ENCODE measurements at regions not wholly inside any gene's neighbourhood (a gene's known extent, or its start where the extent isn't known, plus 50 kb on each side); places are given as distances from the start of the nearest gene placed in this dataset.

DNA sequence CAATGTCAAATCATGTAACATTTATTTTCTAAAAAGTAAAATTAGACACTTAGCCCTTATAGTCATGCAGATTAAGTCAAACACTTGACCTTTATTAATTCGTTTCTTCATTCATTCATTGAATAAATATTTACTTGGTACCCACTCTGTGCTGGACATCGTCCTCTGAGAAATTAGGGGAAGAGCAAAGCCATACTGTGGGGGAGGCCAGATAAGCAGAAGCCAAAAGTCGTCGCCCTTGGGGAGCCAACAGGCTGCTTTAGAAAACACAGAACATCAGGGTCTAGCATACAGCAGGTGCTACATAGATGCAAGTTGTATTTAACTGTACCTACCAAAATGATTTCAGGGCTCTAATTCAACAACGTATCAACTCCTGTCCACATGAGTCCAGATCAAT lies 66.1 kb upstream of the PROX1 start:
- DNase-seq (ENCODE audit: low spot score): no peak
- Histone ChIP-seq H3K4me3 (no peak overlapping the region), H3K27ac (no peak overlapping the region), H3K36me3 (replicated peaks; ENCODE audit: insufficient read depth, low read depth) (no peaks in the 10 kb centered on the region), H3K4me2 (no peak overlapping the region), H3K9me2 (replicated peaks; ENCODE audit: insufficient read depth) (no peaks in the 10 kb centered on the region), H2AFZ (no peak overlapping the region), H3K27me3 (no peaks in the 10 kb centered on the region), H3K9me3 (ENCODE audit: low read depth) (no peaks in the 10 kb centered on the region), H3K79me2 (no peaks in the 10 kb centered on the region), H4K20me1 (ENCODE audit: insufficient read depth, poor library complexity, severe bottlenecking) (no peaks in the 10 kb centered on the region), H3K4me1 (ENCODE audit: insufficient read depth) (no peaks in the 10 kb centered on the region)
- 81% methylated on average over 5 of the region's 5 CpGs for WGBS (ENCODE audit: low lambda C conversion rate, missing lambda C conversion rate)
- TF ChIP-seq EZH2 (IDR thresholded peaks at IDR 0.05; ENCODE audit: borderline replicate concordance) (no peak), EZH2phosphoT487 (IDR thresholded peaks at IDR 0.05; ENCODE audit: low read depth, severe bottlenecking, unreplicated experiment) (no peak)
- TF ChIP-seq, protein P1, sequence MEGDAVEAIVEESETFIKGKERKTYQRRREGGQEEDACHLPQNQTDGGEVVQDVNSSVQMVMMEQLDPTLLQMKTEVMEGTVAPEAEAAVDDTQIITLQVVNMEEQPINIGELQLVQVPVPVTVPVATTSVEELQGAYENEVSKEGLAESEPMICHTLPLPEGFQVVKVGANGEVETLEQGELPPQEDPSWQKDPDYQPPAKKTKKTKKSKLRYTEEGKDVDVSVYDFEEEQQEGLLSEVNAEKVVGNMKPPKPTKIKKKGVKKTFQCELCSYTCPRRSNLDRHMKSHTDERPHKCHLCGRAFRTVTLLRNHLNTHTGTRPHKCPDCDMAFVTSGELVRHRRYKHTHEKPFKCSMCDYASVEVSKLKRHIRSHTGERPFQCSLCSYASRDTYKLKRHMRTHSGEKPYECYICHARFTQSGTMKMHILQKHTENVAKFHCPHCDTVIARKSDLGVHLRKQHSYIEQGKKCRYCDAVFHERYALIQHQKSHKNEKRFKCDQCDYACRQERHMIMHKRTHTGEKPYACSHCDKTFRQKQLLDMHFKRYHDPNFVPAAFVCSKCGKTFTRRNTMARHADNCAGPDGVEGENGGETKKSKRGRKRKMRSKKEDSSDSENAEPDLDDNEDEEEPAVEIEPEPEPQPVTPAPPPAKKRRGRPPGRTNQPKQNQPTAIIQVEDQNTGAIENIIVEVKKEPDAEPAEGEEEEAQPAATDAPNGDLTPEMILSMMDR (IDR thresholded peaks at IDR 0.05; ENCODE audit: poor library complexity): no peak

DNA sequence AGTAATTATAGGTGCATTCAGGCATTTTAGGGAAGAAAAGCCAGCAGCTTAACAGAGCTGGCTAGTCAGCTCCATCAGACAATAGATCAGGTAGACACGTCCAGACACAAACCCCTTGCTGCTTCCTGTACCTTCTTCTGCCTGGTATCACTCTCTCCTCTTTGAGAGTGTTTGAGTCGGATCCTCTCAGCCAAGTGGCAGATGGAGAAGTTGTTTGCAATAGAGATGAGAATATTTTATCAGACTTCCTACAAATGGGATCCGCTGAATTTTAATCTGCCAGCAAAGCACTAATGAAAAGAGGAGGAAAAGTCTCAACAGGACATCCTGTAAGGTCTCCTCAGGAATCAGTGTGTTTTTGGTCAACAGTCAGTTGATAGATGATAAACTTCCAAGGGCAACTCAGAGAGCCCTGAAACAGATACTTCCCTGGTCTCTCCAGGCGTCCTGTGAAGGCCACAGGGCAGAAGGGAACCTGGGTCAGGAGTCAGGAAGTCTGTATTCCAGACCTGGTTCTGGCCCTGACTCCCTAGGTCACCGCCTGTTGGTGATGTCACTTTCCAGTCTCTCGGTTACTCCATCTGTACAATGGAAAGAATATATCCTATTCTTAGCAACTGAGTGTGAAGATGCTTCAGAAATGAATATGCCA lies 62.1 kb upstream of the PROX1 start:
- H3K27ac ChIP-seq: no peak overlapping the region
- H3K9me3 ChIP-seq (ENCODE audit: low read depth): no peaks in the 10 kb centered on the region
- H3K4me2 ChIP-seq: no peak overlapping the region
- no peaks in the 10 kb centered on the region for H3K36me3 ChIP-seq (replicated peaks; ENCODE audit: insufficient read depth, low read depth)
- DNase-seq (ENCODE audit: low spot score): no peak
- H3K27me3 ChIP-seq: no peaks in the 10 kb centered on the region
- TF ChIP-seq, protein P1 (IDR thresholded peaks at IDR 0.05; ENCODE audit: poor library complexity): no peak
- TF ChIP-seq EZH2phosphoT487 (IDR thresholded peaks at IDR 0.05; ENCODE audit: low read depth, severe bottlenecking, unreplicated experiment): no peak
- no peak for TF ChIP-seq EZH2 (IDR thresholded peaks at IDR 0.05; ENCODE audit: borderline replicate concordance)
- H3K4me1 ChIP-seq (ENCODE audit: insufficient read depth): no peaks in the 10 kb centered on the region
- no peaks in the 10 kb centered on the region for H3K9me2 ChIP-seq (replicated peaks; ENCODE audit: insufficient read depth)
- no peak overlapping the region for H2AFZ ChIP-seq
- no peak overlapping the region for H3K4me3 ChIP-seq
- H4K20me1 ChIP-seq (ENCODE audit: insufficient read depth, poor library complexity, severe bottlenecking): no peaks in the 10 kb centered on the region
- 82% methylated on average over 6 of the region's 6 CpGs for WGBS (ENCODE audit: low lambda C conversion rate, missing lambda C conversion rate)
- H3K79me2 ChIP-seq: no peaks in the 10 kb centered on the region

DNA sequence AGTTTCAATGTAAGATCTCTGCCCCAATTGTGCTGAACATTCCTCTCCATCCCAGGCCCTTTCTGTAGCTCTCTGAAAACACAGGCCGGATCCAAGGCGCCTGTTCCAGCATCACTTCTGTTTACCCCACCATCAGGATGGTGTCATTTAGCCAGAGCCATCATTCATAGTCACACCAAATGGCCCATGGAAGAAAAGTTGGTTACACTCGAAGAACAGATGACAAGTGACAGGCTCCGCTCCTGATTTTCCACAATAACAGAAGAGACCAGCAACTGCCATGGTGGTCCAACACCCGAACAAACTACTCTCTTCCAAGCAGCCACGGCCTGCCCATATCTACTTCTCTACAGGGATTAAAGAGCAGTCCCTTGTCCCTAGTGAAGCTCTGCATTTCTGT lies 59.9 kb upstream of the PROX1 start:
- H3K27ac ChIP-seq: no peak overlapping the region
- H2AFZ ChIP-seq: no peak overlapping the region
- H3K4me2 ChIP-seq: no peak overlapping the region
- no peaks in the 10 kb centered on the region for H3K27me3 ChIP-seq
- WGBS (ENCODE audit: low lambda C conversion rate, missing lambda C conversion rate): 93% methylated on average over 6 of the region's 6 CpGs
- H3K36me3 ChIP-seq (replicated peaks; ENCODE audit: insufficient read depth, low read depth): no peaks in the 10 kb centered on the region
- no peaks in the 10 kb centered on the region for H3K79me2 ChIP-seq
- no peak overlapping the region for H3K4me3 ChIP-seq
- no peaks in the 10 kb centered on the region for H3K9me2 ChIP-seq (replicated peaks; ENCODE audit: insufficient read depth)
- TF ChIP-seq, protein P1 (IDR thresholded peaks at IDR 0.05; ENCODE audit: poor library complexity): no peak
- TF ChIP-seq EZH2 (IDR thresholded peaks at IDR 0.05; ENCODE audit: borderline replicate concordance): no peak
- no peaks in the 10 kb centered on the region for H3K9me3 ChIP-seq (ENCODE audit: low read depth)
- H4K20me1 ChIP-seq (ENCODE audit: insufficient read depth, poor library complexity, severe bottlenecking): no peaks in the 10 kb centered on the region
- no peak for DNase-seq (ENCODE audit: low spot score)
- H3K4me1 ChIP-seq (ENCODE audit: insufficient read depth): no peaks in the 10 kb centered on the region

DNA sequence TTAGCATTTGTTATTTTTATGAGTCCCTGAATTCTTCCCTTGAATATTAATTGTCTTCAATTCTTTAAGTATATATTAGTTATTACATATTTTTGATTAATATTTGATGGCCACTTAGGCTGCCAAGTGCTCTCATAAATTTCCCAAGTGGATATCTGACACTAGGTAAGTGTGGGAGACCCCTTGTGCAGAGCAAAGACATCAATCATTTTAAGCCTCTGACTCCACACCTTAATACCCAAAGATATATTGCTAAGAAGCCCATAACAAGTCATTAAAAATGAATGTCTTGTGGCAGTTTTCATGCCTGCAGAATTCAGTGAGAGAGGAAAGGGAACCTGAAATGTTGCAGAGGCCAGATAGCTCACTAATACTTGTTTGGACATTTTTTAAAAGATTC lies 58.4 kb upstream of the PROX1 start:
- Histone ChIP-seq H3K9me3 (ENCODE audit: low read depth) (no peaks in the 10 kb centered on the region), H3K79me2 (no peaks in the 10 kb centered on the region), H2AFZ (no peak overlapping the region), H3K27me3 (no peaks in the 10 kb centered on the region), H3K27ac (no peak overlapping the region), H3K9me2 (replicated peaks; ENCODE audit: insufficient read depth) (no peaks in the 10 kb centered on the region), H3K4me2 (no peak overlapping the region), H4K20me1 (ENCODE audit: insufficient read depth, poor library complexity, severe bottlenecking) (no peaks in the 10 kb centered on the region), H3K36me3 (replicated peaks; ENCODE audit: insufficient read depth, low read depth) (no peaks in the 10 kb centered on the region), H3K4me1 (ENCODE audit: insufficient read depth) (no peaks in the 10 kb centered on the region), H3K4me3 (no peak overlapping the region)
- TF ChIP-seq EZH2phosphoT487 (IDR thresholded peaks at IDR 0.05; ENCODE audit: low read depth, severe bottlenecking, unreplicated experiment) (no peak), EZH2 (IDR thresholded peaks at IDR 0.05; ENCODE audit: borderline replicate concordance) (no peak)
- TF ChIP-seq, protein P1 (IDR thresholded peaks at IDR 0.05; ENCODE audit: poor library complexity): no peak
- no peak for DNase-seq (ENCODE audit: low spot score)

All from hepatocyte (in vitro differentiated cells).